ENCODE measurements at regions not wholly inside any gene's neighbourhood (a gene's known extent, or its start where the extent isn't known, plus 50 kb on each side); places are given as distances from the start of the nearest gene placed in this dataset.

DNA sequence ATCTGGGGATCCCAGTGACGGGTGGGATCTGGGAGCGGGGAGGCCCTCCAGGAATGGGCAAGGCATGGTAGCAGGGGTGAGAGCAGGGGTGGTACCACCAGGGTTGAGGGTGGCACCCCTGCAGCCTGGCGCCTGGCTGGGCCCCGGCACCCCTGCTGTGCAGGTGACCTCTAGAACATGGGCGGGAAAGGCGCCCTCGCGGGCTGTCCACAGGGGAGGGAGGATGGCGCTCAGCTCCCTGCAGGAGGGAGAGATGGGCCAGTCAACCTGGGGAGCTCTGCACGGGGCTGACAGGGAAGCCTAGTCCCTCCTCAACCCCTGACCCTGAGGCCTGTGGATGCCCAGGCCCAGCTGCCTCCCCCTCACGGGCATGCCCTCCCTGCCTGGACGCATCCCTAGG, 61.6 kb upstream of the SLCO4A1 start (continued):
- no peak for TF ChIP-seq ZNF398 (tag by site-specific recombination; IDR thresholded peaks at IDR 0.05)
- no peak for TF ChIP-seq ZNF132 (tag by site-specific recombination; IDR thresholded peaks at IDR 0.05; ENCODE audit: borderline replicate concordance)
- no peak for TF ChIP-seq ZNF549 (tag by site-specific recombination; IDR thresholded peaks at IDR 0.05)
- TF ChIP-seq ZIC2 (tag by site-specific recombination; IDR thresholded peaks at IDR 0.05), result peak; percentile 91
- no peak for TF ChIP-seq BCL11A (tag by site-specific recombination; IDR thresholded peaks at IDR 0.05; ENCODE audit: low read depth)
- no peak for TF ChIP-seq ZFP3 (tag by site-specific recombination; IDR thresholded peaks at IDR 0.05; ENCODE audit: low read depth)

GRCh38 chr20:62581308-62581707, 61.0 kb upstream of the SLCO4A1 start:
- Histone ChIP-seq H3K4me3 (ENCODE audit: low read depth, low read length) (no peak overlapping the region), H3K4me1 (ENCODE audit: control insufficient read depth, insufficient read depth, low read length) (no peaks in the 10 kb centered on the region), H3K9me3 (ENCODE audit: control insufficient read depth, insufficient read depth, low read depth, low read length) (no peaks in the 10 kb centered on the region), H3K27ac (ENCODE audit: extremely low read depth, low read depth, low read length) (no peak overlapping the region), H3K36me3 (ENCODE audit: control insufficient read depth in 2 of 2, insufficient read depth in 1 of 2, low read length in 2 of 2) (no peaks in the 10 kb centered on the region)
- ChIA-PET POLR2A (no interaction called here), CTCF (no interaction called here)
- TF ChIP-seq ZNF302 (tag by site-specific recombination; IDR thresholded peaks at IDR 0.05; ENCODE audit: low read depth) (no peak), ZBTB48 (tag by site-specific recombination; IDR thresholded peaks at IDR 0.05) (no peak), ZFHX2 (tag by site-specific recombination; conservative IDR thresholded peaks at IDR 0.05) (no peak), ZNF248 (tag by site-specific recombination; IDR thresholded peaks at IDR 0.05) (no peak), BCL11A (tag by site-specific recombination; IDR thresholded peaks at IDR 0.05; ENCODE audit: low read depth) (no peak), ZSCAN16 (tag by site-specific recombination; IDR thresholded peaks at IDR 0.05) (no peak), GLI2 (tag by site-specific recombination; IDR thresholded peaks at IDR 0.05; ENCODE audit: borderline replicate concordance, low read depth) (no peak), ZNF837 (tag by site-specific recombination; IDR thresholded peaks at IDR 0.05) (no peak), ZNF548 (tag by site-specific recombination; IDR thresholded peaks at IDR 0.05) (no peak), KLF9 (tag by site-specific recombination; IDR thresholded peaks at IDR 0.05; ENCODE audit: low read depth) (no peak)
- TF ChIP-seq, protein P1, sequence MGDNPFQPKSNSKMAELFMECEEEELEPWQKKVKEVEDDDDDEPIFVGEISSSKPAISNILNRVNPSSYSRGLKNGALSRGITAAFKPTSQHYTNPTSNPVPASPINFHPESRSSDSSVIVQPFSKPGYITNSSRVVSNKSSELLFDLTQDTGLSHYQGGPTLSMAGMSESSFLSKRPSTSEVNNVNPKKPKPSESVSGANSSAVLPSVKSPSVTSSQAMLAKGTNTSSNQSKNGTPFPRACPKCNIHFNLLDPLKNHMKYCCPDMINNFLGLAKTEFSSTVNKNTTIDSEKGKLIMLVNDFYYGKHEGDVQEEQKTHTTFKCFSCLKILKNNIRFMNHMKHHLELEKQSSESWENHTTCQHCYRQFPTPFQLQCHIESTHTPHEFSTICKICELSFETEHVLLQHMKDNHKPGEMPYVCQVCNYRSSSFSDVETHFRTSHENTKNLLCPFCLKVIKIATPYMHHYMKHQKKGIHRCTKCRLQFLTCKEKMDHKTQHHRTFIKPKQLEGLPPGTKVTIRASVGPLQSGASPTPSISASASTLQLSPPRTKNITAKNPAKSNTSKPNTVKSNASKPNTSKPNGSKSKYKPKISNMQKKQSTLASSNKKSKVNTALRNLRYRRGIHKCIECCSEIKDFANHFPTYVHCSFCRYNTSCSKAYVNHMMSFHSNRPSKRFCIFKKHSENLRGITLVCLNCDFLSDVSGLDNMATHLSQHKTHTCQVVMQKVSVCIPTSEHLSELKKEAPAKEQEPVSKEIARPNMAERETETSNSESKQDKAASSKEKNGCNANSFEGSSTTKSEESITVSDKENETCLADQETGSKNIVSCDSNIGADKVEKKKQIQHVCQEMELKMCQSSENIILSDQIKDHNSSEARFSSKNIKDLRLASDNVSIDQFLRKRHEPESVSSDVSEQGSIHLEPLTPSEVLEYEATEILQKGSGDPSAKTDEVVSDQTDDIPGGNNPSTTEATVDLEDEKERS (tag by site-specific recombination; IDR thresholded peaks at IDR 0.05), result no peak
- TF ChIP-seq, protein P2, sequence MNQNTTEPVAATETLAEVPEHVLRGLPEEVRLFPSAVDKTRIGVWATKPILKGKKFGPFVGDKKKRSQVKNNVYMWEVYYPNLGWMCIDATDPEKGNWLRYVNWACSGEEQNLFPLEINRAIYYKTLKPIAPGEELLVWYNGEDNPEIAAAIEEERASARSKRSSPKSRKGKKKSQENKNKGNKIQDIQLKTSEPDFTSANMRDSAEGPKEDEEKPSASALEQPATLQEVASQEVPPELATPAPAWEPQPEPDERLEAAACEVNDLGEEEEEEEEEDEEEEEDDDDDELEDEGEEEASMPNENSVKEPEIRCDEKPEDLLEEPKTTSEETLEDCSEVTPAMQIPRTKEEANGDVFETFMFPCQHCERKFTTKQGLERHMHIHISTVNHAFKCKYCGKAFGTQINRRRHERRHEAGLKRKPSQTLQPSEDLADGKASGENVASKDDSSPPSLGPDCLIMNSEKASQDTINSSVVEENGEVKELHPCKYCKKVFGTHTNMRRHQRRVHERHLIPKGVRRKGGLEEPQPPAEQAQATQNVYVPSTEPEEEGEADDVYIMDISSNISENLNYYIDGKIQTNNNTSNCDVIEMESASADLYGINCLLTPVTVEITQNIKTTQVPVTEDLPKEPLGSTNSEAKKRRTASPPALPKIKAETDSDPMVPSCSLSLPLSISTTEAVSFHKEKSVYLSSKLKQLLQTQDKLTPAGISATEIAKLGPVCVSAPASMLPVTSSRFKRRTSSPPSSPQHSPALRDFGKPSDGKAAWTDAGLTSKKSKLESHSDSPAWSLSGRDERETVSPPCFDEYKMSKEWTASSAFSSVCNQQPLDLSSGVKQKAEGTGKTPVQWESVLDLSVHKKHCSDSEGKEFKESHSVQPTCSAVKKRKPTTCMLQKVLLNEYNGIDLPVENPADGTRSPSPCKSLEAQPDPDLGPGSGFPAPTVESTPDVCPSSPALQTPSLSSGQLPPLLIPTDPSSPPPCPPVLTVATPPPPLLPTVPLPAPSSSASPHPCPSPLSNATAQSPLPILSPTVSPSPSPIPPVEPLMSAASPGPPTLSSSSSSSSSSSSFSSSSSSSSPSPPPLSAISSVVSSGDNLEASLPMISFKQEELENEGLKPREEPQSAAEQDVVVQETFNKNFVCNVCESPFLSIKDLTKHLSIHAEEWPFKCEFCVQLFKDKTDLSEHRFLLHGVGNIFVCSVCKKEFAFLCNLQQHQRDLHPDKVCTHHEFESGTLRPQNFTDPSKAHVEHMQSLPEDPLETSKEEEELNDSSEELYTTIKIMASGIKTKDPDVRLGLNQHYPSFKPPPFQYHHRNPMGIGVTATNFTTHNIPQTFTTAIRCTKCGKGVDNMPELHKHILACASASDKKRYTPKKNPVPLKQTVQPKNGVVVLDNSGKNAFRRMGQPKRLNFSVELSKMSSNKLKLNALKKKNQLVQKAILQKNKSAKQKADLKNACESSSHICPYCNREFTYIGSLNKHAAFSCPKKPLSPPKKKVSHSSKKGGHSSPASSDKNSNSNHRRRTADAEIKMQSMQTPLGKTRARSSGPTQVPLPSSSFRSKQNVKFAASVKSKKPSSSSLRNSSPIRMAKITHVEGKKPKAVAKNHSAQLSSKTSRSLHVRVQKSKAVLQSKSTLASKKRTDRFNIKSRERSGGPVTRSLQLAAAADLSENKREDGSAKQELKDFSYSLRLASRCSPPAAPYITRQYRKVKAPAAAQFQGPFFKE (tag by site-specific recombination; IDR thresholded peaks at IDR 0.05; ENCODE audit: borderline replicate concordance), result no peak
- TF ChIP-seq, protein P3, sequence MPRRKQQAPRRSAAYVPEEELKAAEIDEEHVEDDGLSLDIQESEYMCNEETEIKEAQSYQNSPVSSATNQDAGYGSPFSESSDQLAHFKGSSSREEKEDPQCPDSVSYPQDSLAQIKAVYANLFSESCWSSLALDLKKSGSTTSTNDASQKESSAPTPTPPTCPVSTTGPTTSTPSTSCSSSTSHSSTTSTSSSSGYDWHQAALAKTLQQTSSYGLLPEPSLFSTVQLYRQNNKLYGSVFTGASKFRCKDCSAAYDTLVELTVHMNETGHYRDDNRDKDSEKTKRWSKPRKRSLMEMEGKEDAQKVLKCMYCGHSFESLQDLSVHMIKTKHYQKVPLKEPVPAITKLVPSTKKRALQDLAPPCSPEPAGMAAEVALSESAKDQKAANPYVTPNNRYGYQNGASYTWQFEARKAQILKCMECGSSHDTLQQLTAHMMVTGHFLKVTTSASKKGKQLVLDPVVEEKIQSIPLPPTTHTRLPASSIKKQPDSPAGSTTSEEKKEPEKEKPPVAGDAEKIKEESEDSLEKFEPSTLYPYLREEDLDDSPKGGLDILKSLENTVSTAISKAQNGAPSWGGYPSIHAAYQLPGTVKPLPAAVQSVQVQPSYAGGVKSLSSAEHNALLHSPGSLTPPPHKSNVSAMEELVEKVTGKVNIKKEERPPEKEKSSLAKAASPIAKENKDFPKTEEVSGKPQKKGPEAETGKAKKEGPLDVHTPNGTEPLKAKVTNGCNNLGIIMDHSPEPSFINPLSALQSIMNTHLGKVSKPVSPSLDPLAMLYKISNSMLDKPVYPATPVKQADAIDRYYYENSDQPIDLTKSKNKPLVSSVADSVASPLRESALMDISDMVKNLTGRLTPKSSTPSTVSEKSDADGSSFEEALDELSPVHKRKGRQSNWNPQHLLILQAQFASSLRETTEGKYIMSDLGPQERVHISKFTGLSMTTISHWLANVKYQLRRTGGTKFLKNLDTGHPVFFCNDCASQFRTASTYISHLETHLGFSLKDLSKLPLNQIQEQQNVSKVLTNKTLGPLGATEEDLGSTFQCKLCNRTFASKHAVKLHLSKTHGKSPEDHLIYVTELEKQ (tag by site-specific recombination; IDR thresholded peaks at IDR 0.05; ENCODE audit: borderline replicate concordance), result no peak
- TF ChIP-seq, protein P4, sequence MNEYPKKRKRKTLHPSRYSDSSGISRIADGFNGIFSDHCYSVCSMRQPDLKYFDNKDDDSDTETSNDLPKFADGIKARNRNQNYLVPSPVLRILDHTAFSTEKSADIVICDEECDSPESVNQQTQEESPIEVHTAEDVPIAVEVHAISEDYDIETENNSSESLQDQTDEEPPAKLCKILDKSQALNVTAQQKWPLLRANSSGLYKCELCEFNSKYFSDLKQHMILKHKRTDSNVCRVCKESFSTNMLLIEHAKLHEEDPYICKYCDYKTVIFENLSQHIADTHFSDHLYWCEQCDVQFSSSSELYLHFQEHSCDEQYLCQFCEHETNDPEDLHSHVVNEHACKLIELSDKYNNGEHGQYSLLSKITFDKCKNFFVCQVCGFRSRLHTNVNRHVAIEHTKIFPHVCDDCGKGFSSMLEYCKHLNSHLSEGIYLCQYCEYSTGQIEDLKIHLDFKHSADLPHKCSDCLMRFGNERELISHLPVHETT (tag by site-specific recombination; IDR thresholded peaks at IDR 0.05), result no peak

Data from HEK293 (cell line).